Kasumi-1 (cell line): ENCODE measurements at regions not wholly inside any gene's neighbourhood (a gene's known extent, or its start where the extent isn't known, plus 50 kb on each side); places are given as distances from the start of the nearest gene placed in this dataset.

ENCODE experiments used
- DNase-seq, 2 experiments: peaks; one replicate each; lab custom pipeline; 2025; lab: John Stamatoyannopoulos, UW

DNA sequence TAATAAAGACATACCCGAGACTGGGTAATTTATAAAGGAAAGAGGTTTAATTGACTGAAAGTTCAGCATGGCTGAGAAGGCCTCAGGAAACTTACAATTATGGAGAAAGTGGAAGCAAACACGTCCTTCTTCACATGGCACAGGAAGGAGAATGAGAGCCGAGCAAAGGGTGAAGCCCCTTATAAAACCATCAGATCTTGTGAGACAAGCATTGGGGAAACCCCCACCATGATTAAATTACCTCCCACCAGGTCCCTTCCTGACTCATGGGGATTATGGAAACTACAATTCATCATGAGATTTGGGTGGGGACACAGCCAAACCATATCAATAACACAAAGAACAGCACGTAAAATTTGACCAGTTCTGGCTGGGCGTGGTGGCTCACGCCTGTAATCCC lies 85.6 kb upstream of the ATF7IP start:
- DNase-seq: no peak

DNA sequence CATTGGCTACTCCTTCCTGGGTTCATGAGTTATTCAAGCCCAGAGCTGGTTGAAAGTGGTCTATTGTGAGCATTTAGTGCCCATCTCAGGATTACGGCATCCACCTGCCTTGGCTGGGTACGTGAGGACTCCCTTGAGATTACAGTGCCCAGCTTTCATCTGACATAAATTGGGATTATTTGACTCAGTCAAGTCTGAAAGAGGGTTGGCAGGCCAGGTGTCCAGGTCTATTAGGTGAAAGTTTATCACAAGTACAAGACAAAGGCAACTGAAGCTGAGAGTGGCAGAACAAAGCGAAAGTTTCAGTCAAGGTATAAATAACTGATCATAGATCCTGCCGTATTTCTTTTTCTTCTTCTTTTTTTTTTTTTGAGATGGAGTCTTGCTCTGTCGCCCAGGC lies 84.6 kb upstream of the ATF7IP start:
- DNase-seq: no peak

DNA sequence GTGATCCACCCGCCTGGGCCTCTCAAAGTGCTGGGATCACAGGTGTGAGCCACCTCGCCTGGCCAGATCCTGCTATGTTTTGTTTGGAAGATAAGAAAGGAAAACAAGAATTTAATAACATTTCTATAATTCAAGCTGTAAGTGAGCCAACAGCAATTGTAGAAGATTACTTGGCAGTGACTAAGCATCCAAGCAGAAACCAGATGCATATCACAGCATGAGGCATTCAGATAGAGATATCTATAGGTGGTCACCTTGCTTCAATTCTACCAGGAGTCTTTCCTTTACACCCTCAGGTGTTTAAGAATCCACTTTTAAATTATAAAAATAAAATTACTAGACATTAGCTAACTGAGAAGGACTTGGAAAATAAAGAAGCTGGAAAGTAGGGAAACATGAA lies 83.9 kb upstream of the ATF7IP start:
- DNase-seq: no peak

DNA sequence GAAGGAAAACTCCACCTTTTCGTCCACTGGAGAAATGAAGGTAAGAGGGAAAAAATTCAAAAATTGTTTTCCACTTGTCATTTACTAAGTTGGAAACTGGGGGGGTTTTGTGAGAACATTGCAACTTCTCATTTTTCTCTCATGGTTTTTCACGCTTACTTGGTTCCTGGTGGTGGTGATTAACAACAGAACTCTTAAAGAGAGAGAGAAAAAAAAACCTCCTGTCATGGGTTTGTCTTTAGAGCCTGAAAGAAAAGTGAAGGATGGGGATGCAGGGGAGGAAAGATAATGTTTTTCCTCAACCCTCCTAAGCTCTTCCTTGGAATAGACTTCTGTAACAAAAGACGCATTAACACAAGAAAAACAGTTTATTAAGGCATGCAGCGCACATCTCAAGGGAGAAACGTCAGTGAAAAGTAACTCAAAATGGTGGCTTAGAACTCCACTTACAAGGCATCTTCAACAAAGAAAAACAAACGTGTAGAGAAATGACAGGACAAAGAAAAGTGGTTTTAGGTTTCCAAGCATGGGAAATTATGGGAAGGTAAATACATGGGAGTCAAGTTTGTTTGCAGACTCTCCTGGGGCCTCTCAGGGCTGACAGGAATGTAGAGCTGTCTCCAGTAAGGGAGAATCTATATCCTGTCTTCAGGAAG lies 81.9 kb upstream of the ATF7IP start:
- DNase-seq: no peak

DNA sequence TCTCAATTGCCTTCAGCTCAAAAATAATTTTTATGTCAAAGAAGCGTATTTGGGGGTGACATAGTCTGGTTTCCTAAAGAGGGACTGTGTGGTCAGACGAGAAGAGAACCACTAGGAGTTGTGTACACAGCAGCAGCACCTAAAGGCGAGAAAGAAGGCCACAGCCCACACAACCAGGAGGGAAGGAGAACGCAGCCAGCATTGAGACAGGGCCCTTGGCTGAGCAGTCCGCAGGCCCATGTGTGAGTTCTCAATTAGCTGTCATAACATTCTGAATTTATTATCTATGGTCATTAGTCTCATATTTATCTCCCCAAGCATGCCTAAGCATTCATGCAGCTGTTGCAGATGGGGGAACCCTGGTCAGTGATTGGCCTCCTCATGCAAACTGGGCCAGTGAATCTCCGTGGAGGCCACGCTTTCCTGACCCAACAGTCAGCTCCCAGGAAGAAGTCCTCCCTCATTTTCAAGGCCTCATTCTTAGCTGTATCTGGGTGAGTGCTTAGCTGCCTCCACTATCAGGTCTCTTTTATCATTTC lies 81.2 kb upstream of the ATF7IP start:
- DNase-seq: no peak

DNA sequence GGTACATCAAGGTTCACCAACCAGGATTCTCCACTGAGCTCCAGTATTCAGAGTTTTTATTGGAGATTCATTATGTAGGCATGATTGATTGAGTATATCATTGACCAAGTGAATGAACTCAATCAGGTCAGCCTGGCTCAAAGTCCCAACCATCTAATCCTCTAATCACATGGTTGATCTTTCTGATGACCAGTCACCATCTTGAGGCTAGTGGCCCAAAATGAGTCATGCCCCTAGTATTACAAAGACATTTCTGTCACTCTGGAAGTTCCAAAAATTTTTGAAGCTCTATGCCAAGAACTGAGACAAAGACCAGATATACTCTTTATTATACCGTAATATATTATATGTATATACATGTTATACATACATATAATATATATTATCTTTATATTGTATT lies 75.9 kb upstream of the ATF7IP start:
- DNase-seq: no peak

DNA sequence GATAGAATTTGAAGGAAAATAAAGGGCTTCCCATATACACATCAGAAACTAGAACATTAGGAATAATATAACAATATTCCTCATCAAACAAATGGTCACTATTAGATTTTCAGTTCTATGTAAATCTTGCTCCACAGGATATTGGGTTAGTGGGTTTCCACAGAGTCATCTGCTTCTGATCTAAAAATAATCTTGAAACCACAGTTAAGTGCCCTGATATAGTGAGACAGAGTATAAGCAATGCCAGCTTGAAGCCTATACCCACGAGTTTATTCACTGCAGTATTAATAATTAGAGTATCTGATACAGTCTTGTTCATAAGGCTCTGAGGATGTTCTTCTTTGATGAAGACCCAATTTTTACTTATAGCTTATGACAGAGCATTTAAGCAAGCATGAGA lies 74.5 kb upstream of the ATF7IP start:
- no peak for DNase-seq

DNA sequence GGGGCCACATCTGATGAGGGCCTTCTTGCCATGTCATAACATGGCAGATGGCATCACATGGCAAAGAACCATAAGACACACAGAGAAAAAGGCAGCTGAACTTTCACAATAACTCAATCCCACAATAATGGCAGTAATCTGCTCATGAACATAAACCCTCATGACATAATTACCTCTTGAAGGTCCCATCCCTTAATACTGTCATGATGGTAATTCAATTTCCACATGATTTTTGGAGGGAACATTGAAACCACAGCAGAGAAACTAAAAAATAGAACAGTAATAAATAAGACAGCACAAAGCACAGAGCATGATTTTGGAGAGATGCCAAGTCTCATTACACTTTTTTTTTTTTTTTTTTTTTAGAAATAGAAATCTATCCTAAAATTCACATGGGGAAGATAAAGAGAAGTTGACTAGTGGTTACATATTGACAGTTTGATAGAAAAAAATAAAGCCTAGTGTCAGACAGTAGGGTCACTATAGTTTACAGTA lies 61.8 kb upstream of the ATF7IP start:
- no peak for DNase-seq

DNA sequence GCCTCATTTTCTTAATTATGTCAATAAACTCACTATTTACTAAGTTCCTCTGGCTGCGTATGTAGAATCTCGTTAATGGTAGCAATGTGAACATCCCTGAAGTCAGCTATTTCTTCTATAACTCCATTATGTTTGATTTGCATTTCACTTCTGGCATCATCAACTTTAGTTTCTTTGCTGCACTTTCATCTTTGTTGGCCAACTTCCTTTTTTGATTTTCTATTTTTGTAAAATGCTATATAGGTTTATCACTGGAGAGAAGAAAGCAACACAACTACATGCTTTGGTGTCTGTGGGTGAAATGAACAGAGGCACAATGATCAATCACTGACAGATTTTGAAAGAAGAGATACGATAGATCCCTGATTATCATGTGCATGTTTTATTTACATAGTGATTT lies 58.5 kb upstream of the ATF7IP start:
- no peak for DNase-seq

DNA sequence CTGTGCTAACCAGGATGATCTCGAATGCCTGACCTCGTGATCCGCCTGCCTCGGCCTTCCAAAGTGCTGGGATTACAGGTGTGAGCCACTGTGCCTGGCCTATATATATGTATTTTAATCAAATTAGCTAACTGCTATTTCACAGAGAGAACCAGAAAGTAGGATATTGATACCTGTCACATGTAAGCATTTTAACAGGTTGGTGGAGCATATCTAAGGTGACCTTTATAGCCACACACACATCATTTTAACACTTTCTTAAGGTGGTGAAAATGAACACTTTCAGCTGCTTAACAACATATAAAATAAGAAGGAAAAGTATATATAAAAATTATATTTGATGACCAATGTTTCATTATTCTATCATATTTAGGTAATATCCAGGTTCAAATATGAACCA lies 57.0 kb upstream of the ATF7IP start:
- DNase-seq: no peak

DNA sequence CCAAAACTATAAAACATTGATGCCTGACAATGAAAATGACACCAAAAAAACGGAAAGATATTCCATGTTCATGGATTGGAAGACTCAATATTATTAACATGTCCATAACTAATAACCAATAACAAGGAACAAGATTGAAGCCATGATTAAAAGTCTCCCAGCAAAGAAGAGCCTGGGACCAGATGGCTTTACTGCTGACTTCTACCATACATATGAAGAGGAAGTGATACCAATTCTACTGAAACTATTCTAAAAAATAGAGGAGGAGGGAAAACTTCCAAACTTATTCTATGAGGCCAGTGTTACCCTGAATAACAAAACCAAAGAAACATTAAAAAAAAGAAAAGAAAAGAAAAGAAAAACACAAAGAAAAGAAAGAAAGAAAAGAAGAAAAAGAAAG lies 54.6 kb upstream of the ATF7IP start:
- no peak for DNase-seq

DNA sequence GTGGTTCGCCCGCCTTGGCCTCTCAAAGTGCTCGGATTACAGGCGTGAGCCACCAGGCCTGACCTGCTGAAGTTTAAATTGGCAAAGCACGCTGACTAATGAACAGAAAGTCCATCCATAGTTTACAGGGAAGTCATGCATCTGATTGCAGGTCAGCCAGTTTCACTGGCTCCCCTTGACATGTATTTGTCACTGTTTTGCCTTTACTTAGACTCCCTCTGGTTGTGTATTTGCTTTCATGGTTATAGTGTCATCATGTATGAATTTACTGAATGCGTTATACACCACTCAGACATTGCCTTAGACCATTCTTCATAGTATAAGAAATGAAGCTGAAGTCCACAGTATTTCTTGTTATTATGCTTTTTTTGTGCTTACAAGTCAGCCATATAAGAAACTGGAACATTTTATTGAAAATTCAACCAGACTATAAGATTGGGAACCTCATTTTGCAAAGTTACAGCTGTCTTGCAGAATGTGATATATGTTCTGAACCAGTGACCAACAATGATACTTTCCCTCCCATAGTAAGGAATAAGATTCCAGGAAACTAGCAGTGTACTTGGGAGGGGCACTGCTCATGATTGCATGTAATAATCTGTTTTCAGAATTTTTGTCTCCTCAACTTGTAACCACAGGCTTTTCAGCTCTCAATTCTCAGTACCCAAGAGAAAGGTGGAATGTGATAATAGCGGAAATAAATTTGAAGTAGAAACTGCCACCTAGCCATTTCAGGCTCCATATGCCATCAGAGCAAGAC lies 51.9 kb upstream of the ATF7IP start:
- DNase-seq: no peak

DNA sequence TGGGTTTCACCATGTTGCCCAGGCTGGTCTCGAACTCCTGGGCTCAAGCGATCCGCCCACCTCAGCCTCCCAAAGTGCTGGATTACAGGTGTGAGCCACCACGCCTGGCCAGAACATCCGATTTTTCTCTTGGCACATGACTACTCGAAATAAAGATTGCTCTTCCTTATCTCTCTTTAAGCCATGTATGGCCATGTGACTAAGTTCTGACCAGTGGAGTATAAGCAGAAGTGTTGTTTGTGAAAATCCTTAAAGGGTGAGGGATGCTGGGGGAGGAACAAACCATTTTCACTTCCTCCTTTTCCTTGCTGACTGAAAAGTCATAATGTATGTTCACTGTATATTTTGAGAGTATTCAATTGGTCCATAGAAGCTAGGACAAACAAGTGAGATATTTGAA lies 50.7 kb upstream of the ATF7IP start:
- DNase-seq: peak; percentile 28 to 32

DNA sequence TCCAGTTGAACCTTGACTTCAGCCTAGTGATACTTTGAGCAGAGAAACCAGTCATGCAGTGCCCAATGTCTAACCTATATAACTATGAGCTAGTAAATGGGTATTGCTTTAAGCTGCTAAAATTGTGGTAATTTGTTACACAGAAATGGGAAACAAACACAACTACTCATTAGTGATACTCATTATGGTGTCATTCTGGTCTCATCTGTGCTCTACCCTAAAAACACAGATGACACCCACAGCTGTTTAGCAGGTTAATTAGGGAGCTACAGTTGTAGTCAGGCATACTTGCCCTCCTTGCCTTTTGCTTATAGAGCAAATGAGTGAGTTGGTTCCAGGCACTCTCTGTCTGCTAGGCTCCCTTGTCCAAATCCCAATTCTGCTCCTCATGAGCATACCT lies 50.0 kb upstream of the ATF7IP start:
- no peak for DNase-seq
